A549 (cell line): ENCODE measurements at regions not wholly inside any gene's neighbourhood (a gene's known extent, or its start where the extent isn't known, plus 50 kb on each side); places are given as distances from the start of the nearest gene placed in this dataset.

Experiments used
- ATAC-seq, 2 experiments: fragments of 200-7000 bp in 1 of 2; fragments of >200 bp in 1 of 2; cut with Nextera tagmentation in 1 of 2; cut with Tn5 transposase in 1 of 2; 3 replicates each; pipeline versions ENCODE4 v1.8.0 to v1.9.1; 2018 to 2020; ENCODE audit warnings: mild to moderate bottlenecking in 1 of 2, moderate library complexity in 1 of 2
- CTCF ChIA-PET: fragments of 300-600 bp; sonication (Branson Sonifier 250); formaldehyde crosslinking; extraction: SDS; loops from one replicate; lab custom pipeline; 2021; ENCODE audit warnings: antibody characterized with exemption, inconsistent platforms; lab: Yijun Ruan, JAX
- POLR2A ChIA-PET: fragments of 350-600 bp; formaldehyde crosslinking; extraction: SDS; loops from one replicate; lab custom pipeline; 2021; ENCODE audit warnings: antibody characterized with exemption, inconsistent platforms; lab: Yijun Ruan, JAX
- DNase-seq, 2 experiments: peaks; one replicate each; pipeline versions ENCODE4 v3.0.0 to v3.0.0-alpha.2; 2011 to 2016; ENCODE audit warnings: low read depth in 1 of 2, low spot score in 1 of 2
- FAIRE-seq: peaks from 2 replicates; lab custom pipeline; 2011; peaks lifted over from hg19 to GRCh38; lab: Jason Lieb, UNC
- H3K27ac ChIP-seq, 2 experiments: fragments of >200 bp; sonication (Bioruptor Twin); formaldehyde crosslinking; 3 replicates each; pipeline ENCODE4 v1.5.1; 2016 to 2017
- H3K4me1 ChIP-seq: fragments of >200 bp; sonication (Bioruptor Twin); formaldehyde crosslinking; 3 replicates; pipeline ENCODE4 v1.6.1; 2016
- H3K4me2 ChIP-seq: fragments of >200 bp; sonication (Bioruptor Twin); formaldehyde crosslinking; 3 replicates; pipeline ENCODE4 v1.6.1; 2016
- H3K4me3 ChIP-seq: fragments of >200 bp; sonication (Bioruptor Twin); formaldehyde crosslinking; 3 replicates; pipeline ENCODE4 v1.5.1; 2016
- H3K9me3 ChIP-seq: fragments of >200 bp; sonication (Bioruptor Twin); formaldehyde crosslinking; 3 replicates; pipeline ENCODE4 v1.6.1; 2016
- CHD4 ChIP-seq: fragments of 200-600 bp; sonication (generic); IDR thresholded peaks from 2 replicates; pipeline ENCODE4 v1.6.1; 2016; ENCODE audit warnings: antibody characterized with exemption, mild to moderate bottlenecking, borderline replicate concordance
- EHF ChIP-seq: fragments of 250-450 bp; sonication (Bioruptor Pico); IDR thresholded peaks from 2 replicates; pipeline ENCODE4 v1.5.0; 2020; ENCODE audit warnings: mild to moderate bottlenecking
- ESRRA ChIP-seq: fragments of 150-350 bp; IDR thresholded peaks from 2 replicates; pipeline ENCODE4 v1.6.1; 2014; ENCODE audit warnings: mild to moderate bottlenecking, low read length, borderline replicate concordance
- FOSB ChIP-seq: fragments of 250-450 bp; sonication (Bioruptor Pico); IDR thresholded peaks from 2 replicates; pipeline ENCODE4 v1.5.0; 2020; ENCODE audit warnings: mild to moderate bottlenecking, moderate library complexity
- FOSL2 ChIP-seq, 2 experiments: fragments of 450-650 bp in 1 of 2; fragments of >200 bp in 1 of 2; sonication (Bioruptor Twin) in 1 of 2; formaldehyde crosslinking; IDR thresholded peaks; 2 replicates each; pipeline versions ENCODE4 v1.5.0 to v1.6.1; 2016 to 2020; ENCODE audit warnings: mild to moderate bottlenecking in 1 of 2, moderate library complexity in 1 of 2
- HDAC2 ChIP-seq: fragments of 200-600 bp; sonication (generic); IDR thresholded peaks from 2 replicates; pipeline ENCODE4 v1.6.1; 2016
- JUNB ChIP-seq: fragments of >200 bp; sonication (Bioruptor Twin); formaldehyde crosslinking; IDR thresholded peaks from 2 replicates; pipeline ENCODE4 v1.6.1; 2016
- MAZ ChIP-seq: fragments of 150-350 bp; IDR thresholded peaks from 2 replicates; pipeline ENCODE4 v1.6.1; 2014; ENCODE audit warnings: antibody characterized with exemption, low read depth, low read length, borderline replicate concordance
- NR3C1 ChIP-seq: fragments of >200 bp; sonication (Bioruptor Twin); formaldehyde crosslinking; IDR thresholded peaks from 3 replicates; pipeline ENCODE4 v1.6.1; 2017
- PHF8 ChIP-seq: fragments of 200-600 bp; sonication (generic); IDR thresholded peaks from 2 replicates; pipeline ENCODE4 v1.6.1; 2016; ENCODE audit warnings: low read depth, mild to moderate bottlenecking, antibody characterized with exemption, moderate library complexity, borderline replicate concordance
- RAD21 ChIP-seq, 2 experiments: fragments of >200 bp in 1 of 2; sonication (Bioruptor Twin) in 1 of 2; formaldehyde crosslinking in 1 of 2; IDR thresholded peaks in 1 of 2; conservative IDR thresholded peaks in 1 of 2; 2 replicates in 1 of 2; 3 replicates in 1 of 2; pipeline ENCODE4 v1.6.1; 2012 to 2018; ENCODE audit warnings: inconsistent platforms in 1 of 2
- RFX5 ChIP-seq: fragments of 450-650 bp; IDR thresholded peaks from 2 replicates; pipeline ENCODE4 v1.7.1; 2014; ENCODE audit warnings: antibody characterized with exemption, mild to moderate bottlenecking, moderate library complexity
- SMC3 ChIP-seq: fragments of >200 bp; sonication (Bioruptor Twin); formaldehyde crosslinking; IDR thresholded peaks from 3 replicates; pipeline ENCODE4 v1.6.1; 2018; ENCODE audit warnings: inconsistent platforms
- TFCP2L1 ChIP-seq: fragments of 250-450 bp; sonication (Bioruptor Pico); IDR thresholded peaks from 2 replicates; pipeline ENCODE4 v1.5.0; 2021; ENCODE audit warnings: mild to moderate bottlenecking
- USF2 ChIP-seq: fragments of 450-650 bp; IDR thresholded peaks from 2 replicates; pipeline ENCODE4 v1.6.1; 2014; ENCODE audit warnings: antibody characterized with exemption
- ZFP36 ChIP-seq: fragments of 450-650 bp; IDR thresholded peaks from 2 replicates; pipeline ENCODE4 v1.6.1; 2014; ENCODE audit warnings: borderline replicate concordance; ENCODE audit not compliant: partially characterized antibody
- WGBS: methylation state at CpG from one replicate; pipeline ENCODE4 v1.1.6; 2017; ENCODE audit errors: missing lambda C conversion rate; 5-methylcytosine and 5-hydroxymethylcytosine counted together
- TF ChIP-seq, protein P1 (sequence below): fragments of >200 bp; sonication (Bioruptor Twin); formaldehyde crosslinking; IDR thresholded peaks from 2 replicates; pipeline ENCODE4 v1.6.1; 2016

- CTCF ChIA-PET = no interaction called here
- Histone ChIP-seq H3K9me3 (no peaks in the 10 kb centered on the region), H3K27ac (peak overlapping the region in 1 of 2 experiments; percentile 80; a peak in 3 of 6 replicates), H3K4me1 (peaks cover 17% of the 10 kb centered on the region), H3K4me3 (no peak overlapping the region), H3K4me2 (no peak overlapping the region)
- ATAC-seq (no peak), FAIRE-seq (no peak), DNase-seq (no peak)
- TF ChIP-seq EHF (CRISPR knock-in tag) = no peak
- POLR2A ChIA-PET = no interaction called here
- WGBS = 77% methylated on average over 9 of the region's 9 CpGs
Measured at GRCh38 chr22:27684901-27685300, 116.7 kb downstream of the MN1 start.

GRCh38 chr22:27685515-27685914 is 116.0 kb downstream of the MN1 start:
- no peak for FAIRE-seq
- CTCF ChIA-PET = no interaction called here
- H3K4me2 ChIP-seq = no peak overlapping the region
- peaks cover 17% of the 10 kb centered on the region for H3K4me1 ChIP-seq
- H3K4me3 ChIP-seq = no peak overlapping the region
- no peaks in the 10 kb centered on the region for H3K9me3 ChIP-seq
- peak overlapping the region; percentile 59 to 80; a peak in 4 of 6 replicates for H3K27ac ChIP-seq
- WGBS = 100% methylated on average over 3 of the region's 5 CpGs
- DNase-seq = no peak
- TF ChIP-seq RFX5 (no peak), HDAC2 (no peak)
- TF ChIP-seq, all 56 proteins: peak for 0
- ATAC-seq = no peak
- POLR2A ChIA-PET = no interaction called here

- no peak for ATAC-seq
- no peak for FAIRE-seq
- no peak for TF ChIP-seq PHF8
- TF ChIP-seq ZFP36 = peak; percentile 90
- TF ChIP-seq MAZ = no peak
- Histone ChIP-seq H3K4me1 (peaks cover 17% of the 10 kb centered on the region), H3K27ac (peak overlapping the region; percentile 59 to 80), H3K9me3 (no peaks in the 10 kb centered on the region), H3K4me3 (no peak overlapping the region), H3K4me2 (peak overlapping the region; percentile 49)
- ChIA-PET CTCF (no interaction called here), POLR2A (no interaction called here)
- no peak for DNase-seq
- 100% methylated on average over 1 of the region's 1 CpG for WGBS
Measured at GRCh38 chr22:27685970-27686369, 115.6 kb downstream of the MN1 start.

GRCh38 chr22:27686534-27686933 is 115.0 kb downstream of the MN1 start:
- H3K9me3 ChIP-seq = no peaks in the 10 kb centered on the region
- peaks cover 17% of the 10 kb centered on the region for H3K4me1 ChIP-seq
- 7% methylated on average over 3 of the region's 10 CpGs for WGBS
- FAIRE-seq (no peak), ATAC-seq (peak; percentile 91 to 96), DNase-seq (peak; percentile 74 to 85)
- CTCF ChIA-PET = no interaction called here
- no peak for TF ChIP-seq TFCP2L1
- TF ChIP-seq ESRRA = peak; percentile 39; the same call in 1 of the 2 replicates
- TF ChIP-seq CHD4 = no peak
- no peak for TF ChIP-seq FOSL2 (IDR thresholded peaks at IDR 0.05)
- peak; percentile 74 for TF ChIP-seq FOSL2 (CRISPR knock-in tag; IDR thresholded peaks at IDR 0.05)
- TF ChIP-seq ZFP36 = no peak
- no peak for TF ChIP-seq NR3C1
- TF ChIP-seq FOSB (CRISPR knock-in tag) = no peak
- no peak for TF ChIP-seq RAD21 (conservative IDR thresholded peaks at IDR 0.05 in 1 of 2, IDR thresholded peaks at IDR 0.05 in 1 of 2)
- peak overlapping the region; percentile 59 to 80 for H3K27ac ChIP-seq
- no peak overlapping the region for H3K4me3 ChIP-seq
- H3K4me2 ChIP-seq = peak overlapping the region; percentile 49
- POLR2A ChIA-PET = no interaction called here

- TF ChIP-seq USF2 (peak; percentile 70), JUNB (no peak), SMC3 (no peak)
- TF ChIP-seq, protein P1, sequence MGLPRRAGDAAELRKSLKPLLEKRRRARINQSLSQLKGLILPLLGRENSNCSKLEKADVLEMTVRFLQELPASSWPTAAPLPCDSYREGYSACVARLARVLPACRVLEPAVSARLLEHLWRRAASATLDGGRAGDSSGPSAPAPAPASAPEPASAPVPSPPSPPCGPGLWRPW = no peak
- FAIRE-seq = no peak
- no peak overlapping the region for H3K4me2 ChIP-seq
- no peak overlapping the region for H3K27ac ChIP-seq
- peak in 1 of 2 experiments; percentile 39; a peak in 2 of 6 replicates for ATAC-seq
- POLR2A ChIA-PET = no interaction called here
- CTCF ChIA-PET = no interaction called here
- no peak overlapping the region for H3K4me3 ChIP-seq
- peak in 1 of 2 experiments; percentile 31 for DNase-seq
- 47% methylated on average over 3 of the region's 3 CpGs for WGBS
- H3K4me1 ChIP-seq = peaks cover 17% of the 10 kb centered on the region
- H3K9me3 ChIP-seq = no peaks in the 10 kb centered on the region
Measured at GRCh38 chr22:27687984-27688545, 113.5 kb downstream of the MN1 start.
